Activated CD8-positive, alpha-beta memory T cell treated with anti-CD3 and anti-CD28 coated beads, Interleukin-2, amount 50 U/mL, for 1 hour (primary cell): ENCODE measurements at regions not wholly inside any gene's neighbourhood (a gene's known extent, or its start where the extent isn't known, plus 50 kb on each side); places are given as distances from the start of the nearest gene placed in this dataset.

Source experiments
- DNase-seq: peaks from one replicate; pipeline ENCODE4 v3.0.0-alpha.2; 2020; ENCODE audit errors: extremely low read depth

GRCh38 chr2:43129676-43130547 is 96.5 kb downstream of the ZFP36L2 start:
- DNase-seq: no peak

- no peak for DNase-seq
Observed at GRCh38 chr2:43128559-43128955, 97.8 kb downstream of the ZFP36L2 start.

- no peak for DNase-seq
Observed at GRCh38 chr2:43127941-43128558, 98.4 kb downstream of the ZFP36L2 start.

- peak; percentile 76 for DNase-seq
Observed at GRCh38 chr2:43127208-43127940, 99.0 kb downstream of the ZFP36L2 start.

- no peak for DNase-seq
Observed at GRCh38 chr2:43126817-43127207, 99.6 kb downstream of the ZFP36L2 start.

- no peak for DNase-seq
Observed at GRCh38 chr2:43125090-43125998, 101.1 kb downstream of the ZFP36L2 start.

GRCh38 chr2:43124687-43125057 is 101.7 kb downstream of the ZFP36L2 start:
- DNase-seq: no peak

GRCh38 chr2:43123981-43124686 is 102.3 kb downstream of the ZFP36L2 start:
- no peak for DNase-seq

- no peak for DNase-seq
Observed at GRCh38 chr2:43123486-43123885, 102.9 kb downstream of the ZFP36L2 start.

GRCh38 chr2:43123028-43123427 is 103.4 kb downstream of the ZFP36L2 start:
- DNase-seq: no peak

- DNase-seq: no peak
Observed at GRCh38 chr2:43121580-43122314, 104.7 kb downstream of the ZFP36L2 start.

- no peak for DNase-seq
Observed at GRCh38 chr2:43119303-43119702, 107.1 kb downstream of the ZFP36L2 start.

- no peak for DNase-seq
Observed at GRCh38 chr2:43117521-43118143, 108.8 kb downstream of the ZFP36L2 start.

- no peak for DNase-seq
Observed at GRCh38 chr2:43116988-43117387, 109.4 kb downstream of the ZFP36L2 start.

- DNase-seq: no peak
Observed at GRCh38 chr2:43115881-43116280, 110.5 kb downstream of the ZFP36L2 start.

- DNase-seq: no peak
Observed at GRCh38 chr2:43114210-43114609, 112.2 kb downstream of the ZFP36L2 start.

- DNase-seq: no peak
Observed at GRCh38 chr2:43111788-43112554, 114.4 kb downstream of the ZFP36L2 start.

- DNase-seq: no peak
Observed at GRCh38 chr2:43110442-43110871, 115.9 kb downstream of the ZFP36L2 start.

GRCh38 chr2:43109261-43109743 is 117.1 kb downstream of the ZFP36L2 start:
- no peak for DNase-seq
